ENCODE measurements at regions not wholly inside any gene's neighbourhood (a gene's known extent, or its start where the extent isn't known, plus 50 kb on each side); places are given as distances from the start of the nearest gene placed in this dataset.

DNA sequence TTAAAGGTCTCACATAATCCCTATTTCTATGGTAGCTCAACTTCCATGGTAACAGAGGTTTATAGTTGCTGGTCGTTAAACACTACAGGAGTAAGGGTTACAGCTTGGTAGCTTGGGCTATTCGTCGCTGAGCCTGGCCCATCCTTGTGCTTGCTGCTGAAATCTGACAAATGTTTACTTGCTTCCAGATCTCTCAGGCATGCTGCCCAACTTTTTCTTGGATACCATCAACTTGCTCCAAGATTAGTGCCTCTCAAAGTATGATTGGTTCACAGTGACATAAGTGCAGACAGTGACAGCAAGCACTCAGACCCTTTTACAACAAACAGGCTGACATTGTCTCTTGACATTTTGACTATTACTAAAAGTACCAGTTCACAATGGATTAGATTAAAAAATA, 231.8 kb downstream of the KCNS3 start:
- no peaks in the 10 kb centered on the region for H3K36me3 Mint-ChIP-seq (ENCODE audit: low read depth)
- H3K4me1 Mint-ChIP-seq: no peaks in the 10 kb centered on the region
- no peaks in the 10 kb centered on the region for H4K20me1 ChIP-seq (replicated peaks; ENCODE audit: insufficient read depth)
- no peaks in the 10 kb centered on the region for H3K4me1 ChIP-seq (ENCODE audit: insufficient read depth)
- ATAC-seq (no peak), DNase-seq (ENCODE audit: low spot score) (no peak)
- no peak overlapping the region for H3K27ac ChIP-seq (ENCODE audit: low read depth)
- H3K4me3 Mint-ChIP-seq: no peak overlapping the region
- H3K4me3 ChIP-seq: no peak overlapping the region
- no peak overlapping the region for H3K27ac Mint-ChIP-seq
- H3F3A ChIP-seq (replicated peaks; ENCODE audit: low read depth): no peaks in the 10 kb centered on the region
- no peak overlapping the region for H2AFZ ChIP-seq
- H3K79me2 ChIP-seq (replicated peaks; ENCODE audit: insufficient read depth): no peaks in the 10 kb centered on the region
- H3K9me2 ChIP-seq (ENCODE audit: insufficient read depth): peaks cover 6% of the 10 kb centered on the region; the same call in 1 of the 2 replicates
- H3K27me3 Mint-ChIP-seq (ENCODE audit: insufficient read depth, low read depth, poor library complexity): no peaks in the 10 kb centered on the region
- no peaks in the 10 kb centered on the region for H3K9me3 Mint-ChIP-seq
- H3K36me3 ChIP-seq (ENCODE audit: insufficient read depth): no peaks in the 10 kb centered on the region
- TF ChIP-seq, protein P1, sequence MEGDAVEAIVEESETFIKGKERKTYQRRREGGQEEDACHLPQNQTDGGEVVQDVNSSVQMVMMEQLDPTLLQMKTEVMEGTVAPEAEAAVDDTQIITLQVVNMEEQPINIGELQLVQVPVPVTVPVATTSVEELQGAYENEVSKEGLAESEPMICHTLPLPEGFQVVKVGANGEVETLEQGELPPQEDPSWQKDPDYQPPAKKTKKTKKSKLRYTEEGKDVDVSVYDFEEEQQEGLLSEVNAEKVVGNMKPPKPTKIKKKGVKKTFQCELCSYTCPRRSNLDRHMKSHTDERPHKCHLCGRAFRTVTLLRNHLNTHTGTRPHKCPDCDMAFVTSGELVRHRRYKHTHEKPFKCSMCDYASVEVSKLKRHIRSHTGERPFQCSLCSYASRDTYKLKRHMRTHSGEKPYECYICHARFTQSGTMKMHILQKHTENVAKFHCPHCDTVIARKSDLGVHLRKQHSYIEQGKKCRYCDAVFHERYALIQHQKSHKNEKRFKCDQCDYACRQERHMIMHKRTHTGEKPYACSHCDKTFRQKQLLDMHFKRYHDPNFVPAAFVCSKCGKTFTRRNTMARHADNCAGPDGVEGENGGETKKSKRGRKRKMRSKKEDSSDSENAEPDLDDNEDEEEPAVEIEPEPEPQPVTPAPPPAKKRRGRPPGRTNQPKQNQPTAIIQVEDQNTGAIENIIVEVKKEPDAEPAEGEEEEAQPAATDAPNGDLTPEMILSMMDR (conservative IDR thresholded peaks at IDR 0.05; ENCODE audit: low read depth in 2 of 2): no peak
- no peak for TF ChIP-seq ZNF331 (CRISPR knock-in tag; IDR thresholded peaks at IDR 0.05; ENCODE audit: low read depth)
- H3K27me3 ChIP-seq (ENCODE audit: insufficient read depth): no peaks in the 10 kb centered on the region
- no peak overlapping the region for H3K4me2 ChIP-seq

- peaks cover 2% of the 10 kb centered on the region for H3K27me3 Mint-ChIP-seq (ENCODE audit: insufficient read depth, low read depth, poor library complexity)
- no peaks in the 10 kb centered on the region for H3K4me1 Mint-ChIP-seq
- H3K36me3 ChIP-seq (ENCODE audit: insufficient read depth): no peaks in the 10 kb centered on the region
- no peak for TF ChIP-seq JUNB (IDR thresholded peaks at IDR 0.05; ENCODE audit: unreplicated experiment)
- TF ChIP-seq, protein P1 (conservative IDR thresholded peaks at IDR 0.05; ENCODE audit: low read depth in 2 of 2): no peak
- H3K4me3 Mint-ChIP-seq: no peak overlapping the region
- no peak for DNase-seq (ENCODE audit: low spot score)
- no peak overlapping the region for H3K4me3 ChIP-seq
- H3K9me2 ChIP-seq (ENCODE audit: insufficient read depth): peaks cover 6% of the 10 kb centered on the region; the same call in 1 of the 2 replicates
- H3K36me3 Mint-ChIP-seq (ENCODE audit: low read depth): no peaks in the 10 kb centered on the region
- no peak overlapping the region for H3K4me2 ChIP-seq
- no peaks in the 10 kb centered on the region for H3K9me3 Mint-ChIP-seq
- H4K20me1 ChIP-seq (replicated peaks; ENCODE audit: insufficient read depth): no peaks in the 10 kb centered on the region
- ATAC-seq: no peak
- no peaks in the 10 kb centered on the region for H3K4me1 ChIP-seq (ENCODE audit: insufficient read depth)
- no peaks in the 10 kb centered on the region for H3K79me2 ChIP-seq (replicated peaks; ENCODE audit: insufficient read depth)
- no peak overlapping the region for H3K27ac ChIP-seq (ENCODE audit: low read depth)
- no peak overlapping the region for H3K27ac Mint-ChIP-seq
- H2AFZ ChIP-seq: no peak overlapping the region
- H3K27me3 ChIP-seq (ENCODE audit: insufficient read depth): no peaks in the 10 kb centered on the region
- no peaks in the 10 kb centered on the region for H3F3A ChIP-seq (replicated peaks; ENCODE audit: low read depth)
These were observed 228.4 kb downstream of the KCNS3 start for GRCh38 chr2:18106841-18107240.

DNA sequence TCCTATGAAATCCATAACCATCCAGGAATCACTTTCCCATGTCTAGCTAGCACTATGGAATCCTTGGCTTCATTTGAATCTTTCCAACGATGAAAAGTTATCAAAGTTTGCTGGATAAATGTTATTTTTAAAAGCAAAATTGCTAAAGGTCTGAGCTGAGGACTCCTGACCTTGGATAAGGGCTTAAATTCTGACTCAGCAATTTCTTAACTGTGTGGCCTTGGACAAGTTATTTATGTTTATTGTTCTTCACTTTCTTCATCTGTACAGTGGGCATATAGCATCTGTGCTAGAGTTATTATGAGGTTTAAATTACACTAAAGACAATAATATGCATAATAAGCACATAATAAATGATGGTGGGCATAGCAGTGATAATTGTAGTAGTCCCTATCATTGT, 227.5 kb downstream of the KCNS3 start:
- ATAC-seq: no peak
- Histone ChIP-seq H3K27ac (ENCODE audit: low read depth) (no peak overlapping the region), H3K79me2 (replicated peaks; ENCODE audit: insufficient read depth) (no peaks in the 10 kb centered on the region), H3F3A (replicated peaks; ENCODE audit: low read depth) (no peaks in the 10 kb centered on the region), H3K4me3 (no peak overlapping the region), H3K9me2 (ENCODE audit: insufficient read depth) (peaks cover 6% of the 10 kb centered on the region; the same call in 1 of the 2 replicates), H3K36me3 (ENCODE audit: insufficient read depth) (no peaks in the 10 kb centered on the region), H3K4me2 (no peak overlapping the region), H4K20me1 (replicated peaks; ENCODE audit: insufficient read depth) (no peaks in the 10 kb centered on the region), H2AFZ (no peak overlapping the region), H3K27me3 (ENCODE audit: insufficient read depth) (no peaks in the 10 kb centered on the region), H3K4me1 (ENCODE audit: insufficient read depth) (no peaks in the 10 kb centered on the region)
- H3K9me3 Mint-ChIP-seq: no peaks in the 10 kb centered on the region
- no peak for TF ChIP-seq ZNF462 (CRISPR knock-in tag; IDR thresholded peaks at IDR 0.05)
- no peak for DNase-seq (ENCODE audit: low spot score)
- H3K27ac Mint-ChIP-seq: peak overlapping the region; percentile 15; the same call in 1 of the 2 replicates
- H3K36me3 Mint-ChIP-seq (ENCODE audit: low read depth): no peaks in the 10 kb centered on the region
- peaks cover 2% of the 10 kb centered on the region for H3K27me3 Mint-ChIP-seq (ENCODE audit: insufficient read depth, low read depth, poor library complexity)
- H3K4me3 Mint-ChIP-seq: no peak overlapping the region
- no peaks in the 10 kb centered on the region for H3K4me1 Mint-ChIP-seq
